Natural killer cell treated with Interleukin-12 subunit alpha and Interleukin-12 subunit beta and Interleukin-15 and Interleukin-18, amount 100 ng/mL, for 72 hours (primary cell): ENCODE measurements at regions not wholly inside any gene's neighbourhood (a gene's known extent, or its start where the extent isn't known, plus 50 kb on each side); places are given as distances from the start of the nearest gene placed in this dataset.
"Not testable (repeated sequence)": the region's sequence is repeated elsewhere in the genome, so short reads cannot be mapped to it uniquely, and the experiment has no call there.

Experiments
- ATAC-seq, 2 donors: fragments of 150-1000 bp; cut with Tn5 transposase in 1 of 2; sonication (Bioruptor Pico), chemical (Tn5 transposase) in 1 of 2; 2 replicates each; pipeline ENCODE4 v1.10.0; 2021
- DNase-seq: peaks from one replicate; pipeline ENCODE4 v3.0.0; 2022; ENCODE audit warnings: low spot score
- H3K27ac Mint-ChIP-seq, 2 donors: 1 replicate in 1 of 2; 2 replicates in 1 of 2; pipeline ENCODE4 v1.8.0; 2022; ENCODE audit warnings: mixed read lengths in 2 of 2, mild to moderate bottlenecking in 1 of 2, moderate library complexity in 1 of 2
- H3K27me3 Mint-ChIP-seq, 2 donors: 1 replicate in 1 of 2; 2 replicates in 1 of 2; pipeline ENCODE4 v1.8.0; 2022; ENCODE audit warnings: mixed read lengths in 2 of 2
- H3K36me3 Mint-ChIP-seq: one replicate; pipeline ENCODE4 v1.8.0; 2022; ENCODE audit warnings: mixed read lengths
- H3K4me1 Mint-ChIP-seq, 2 donors: 1 replicate in 1 of 2; 2 replicates in 1 of 2; pipeline ENCODE4 v1.8.0; 2022; ENCODE audit warnings: low read depth in 2 of 2, mixed read lengths in 2 of 2, mild to moderate bottlenecking in 1 of 2
- H3K4me3 Mint-ChIP-seq: one replicate; pipeline ENCODE4 v1.8.0; 2022; ENCODE audit warnings: mixed read lengths
- H3K9me3 Mint-ChIP-seq: 2 replicates; pipeline ENCODE4 v1.8.0; 2022; ENCODE audit warnings: mixed read lengths

- H3K4me3 Mint-ChIP-seq, result no peak overlapping the region
- DNase-seq, result no peak
- no peaks in the 10 kb centered on the region for H3K4me1 Mint-ChIP-seq
- no peak overlapping the region for H3K27ac Mint-ChIP-seq
- H3K36me3 Mint-ChIP-seq, result no peaks in the 10 kb centered on the region
- no peak for ATAC-seq
- no peaks in the 10 kb centered on the region for H3K9me3 Mint-ChIP-seq
- no peaks in the 10 kb centered on the region for H3K27me3 Mint-ChIP-seq
These were observed 314.1 kb upstream of the PPARGC1A start for GRCh38 chr4:24203926-24204325.

DNA sequence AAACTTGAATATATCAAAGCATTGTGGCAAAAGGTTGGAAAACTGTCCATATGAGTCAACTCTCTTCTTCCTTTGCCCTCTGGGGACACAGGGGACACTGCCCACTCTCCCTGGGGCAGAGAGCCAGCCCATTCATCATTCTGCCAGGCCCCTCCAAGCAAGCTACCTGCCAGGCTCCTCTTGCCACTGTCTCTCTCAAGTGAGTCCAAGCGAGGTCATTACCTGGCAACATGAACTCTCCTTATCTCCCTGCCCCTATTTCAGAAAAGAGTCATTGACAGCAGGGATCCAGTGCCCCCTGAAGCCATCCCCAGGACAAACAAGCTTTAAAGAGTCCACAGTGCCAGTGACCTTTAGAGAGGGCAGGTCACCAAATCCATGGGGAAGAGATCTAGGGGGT is 312.7 kb upstream of the PPARGC1A start:
- Mint-ChIP-seq H3K9me3 (no peaks in the 10 kb centered on the region), H3K27me3 (no peaks in the 10 kb centered on the region), H3K36me3 (no peaks in the 10 kb centered on the region), H3K4me1 (no peaks in the 10 kb centered on the region), H3K27ac (no peak overlapping the region), H3K4me3 (no peak overlapping the region)
- DNase-seq, result no peak
- ATAC-seq, result no peak

- H3K27me3 Mint-ChIP-seq, result peaks cover 0 to 2% of the 10 kb centered on the region in 2 donors
- DNase-seq (no peak), ATAC-seq (no peak)
- H3K36me3 Mint-ChIP-seq, result no peaks in the 10 kb centered on the region
- no peaks in the 10 kb centered on the region for H3K4me1 Mint-ChIP-seq
- H3K4me3 Mint-ChIP-seq, result no peak overlapping the region
- H3K27ac Mint-ChIP-seq, result no peak overlapping the region
- peaks cover 4% of the 10 kb centered on the region for H3K9me3 Mint-ChIP-seq
These were observed 308.1 kb upstream of the PPARGC1A start for GRCh38 chr4:24197955-24198354.

GRCh38 chr4:24196785-24197184 is 306.9 kb upstream of the PPARGC1A start:
- Mint-ChIP-seq H3K4me1 (no peaks in the 10 kb centered on the region), H3K4me3 (no peak overlapping the region), H3K27ac (no peak overlapping the region), H3K27me3 (peaks cover 0 to 2% of the 10 kb centered on the region in 2 donors), H3K36me3 (no peaks in the 10 kb centered on the region), H3K9me3 (peaks cover 4% of the 10 kb centered on the region)
- ATAC-seq (no peak), DNase-seq (no peak)

GRCh38 chr4:24195991-24196736 is 306.3 kb upstream of the PPARGC1A start:
- DNase-seq, result no peak
- H3K9me3 Mint-ChIP-seq, result peaks cover 4% of the 10 kb centered on the region
- H3K36me3 Mint-ChIP-seq, result no peaks in the 10 kb centered on the region
- no peak overlapping the region for H3K4me3 Mint-ChIP-seq
- H3K27me3 Mint-ChIP-seq, result peaks cover 0 to 2% of the 10 kb centered on the region in 2 donors
- ATAC-seq, result no peak
- H3K27ac Mint-ChIP-seq, result no peak overlapping the region
- no peaks in the 10 kb centered on the region for H3K4me1 Mint-ChIP-seq

GRCh38 chr4:24192018-24192641 is 302.3 kb upstream of the PPARGC1A start:
- DNase-seq, result no peak
- no peak for ATAC-seq
- H3K36me3 Mint-ChIP-seq, result no peaks in the 10 kb centered on the region
- H3K27ac Mint-ChIP-seq, result no peak overlapping the region
- H3K9me3 Mint-ChIP-seq, result peaks cover 5% of the 10 kb centered on the region
- H3K4me3 Mint-ChIP-seq, result no peak overlapping the region
- peaks cover 0 to 2% of the 10 kb centered on the region in 2 donors for H3K27me3 Mint-ChIP-seq
- no peaks in the 10 kb centered on the region for H3K4me1 Mint-ChIP-seq

DNA sequence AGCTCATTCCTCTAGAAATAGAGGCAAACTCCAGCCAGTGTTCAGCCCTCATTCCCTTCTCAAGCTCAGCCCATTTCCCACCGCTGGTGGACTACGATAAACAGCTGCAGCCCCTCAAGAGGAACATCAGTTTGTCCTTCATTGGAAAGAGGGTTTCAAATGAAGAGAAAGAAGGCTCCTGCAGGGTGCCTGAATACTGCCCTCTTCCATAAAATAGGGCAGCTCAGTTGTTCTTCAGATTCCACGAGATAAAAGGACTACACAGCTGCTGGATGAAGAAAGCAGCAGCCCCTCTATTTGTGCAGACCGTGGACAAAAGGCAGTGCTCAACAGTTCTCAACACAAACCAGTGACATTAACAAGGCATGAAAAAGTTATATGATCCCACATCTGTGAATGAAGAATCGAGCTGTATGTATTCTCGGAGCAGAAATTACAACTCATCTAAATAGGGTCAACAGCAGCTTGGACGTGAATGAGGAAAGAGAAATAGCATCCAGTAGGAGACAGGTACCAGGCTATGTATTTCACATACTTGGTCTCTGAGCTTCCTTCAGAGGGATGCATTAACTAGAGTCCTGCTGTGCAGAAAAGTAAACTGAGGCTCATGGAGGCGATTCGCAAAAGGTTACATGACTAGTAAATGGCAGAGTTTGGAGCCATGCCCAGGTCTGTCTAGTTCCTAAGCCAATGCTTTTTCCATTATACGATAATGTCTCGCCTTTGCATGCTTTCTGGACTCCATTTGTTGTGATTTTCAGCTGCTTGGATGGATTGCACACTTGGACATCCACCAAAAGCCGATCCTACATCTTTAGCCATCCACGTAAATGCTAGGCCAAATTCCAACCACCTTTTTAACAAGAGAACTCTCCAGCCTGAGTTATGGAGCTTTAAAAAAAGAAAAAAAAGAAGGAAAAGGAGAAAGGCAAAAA is 301.2 kb upstream of the PPARGC1A start:
- Mint-ChIP-seq H3K27ac (no peak overlapping the region), H3K27me3 (peaks cover 0 to 1% of the 10 kb centered on the region in 2 donors), H3K4me1 (no peaks in the 10 kb centered on the region), H3K9me3 (peaks cover 4% of the 10 kb centered on the region), H3K4me3 (no peak overlapping the region), H3K36me3 (no peaks in the 10 kb centered on the region)
- no peak for DNase-seq
- ATAC-seq, result no peak

DNA sequence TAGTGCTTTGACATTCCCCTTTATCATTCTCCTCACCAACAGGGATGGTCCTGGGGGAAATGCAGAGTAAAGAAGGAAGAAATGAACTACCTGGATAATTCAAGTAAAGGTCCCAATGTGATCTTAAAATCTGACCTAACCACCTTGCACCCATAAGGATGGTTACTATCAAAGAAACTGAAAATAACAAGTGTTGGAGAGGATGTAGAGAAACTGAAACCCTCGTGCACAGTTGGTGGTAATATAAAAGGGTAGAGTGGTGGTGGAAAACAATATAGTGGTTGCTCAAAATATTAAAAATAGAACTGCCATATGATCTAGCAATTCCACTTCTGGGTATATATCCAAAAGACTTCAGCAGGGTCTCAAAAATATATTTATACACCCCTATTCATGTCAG is 298.6 kb upstream of the PPARGC1A start:
- no peaks in the 10 kb centered on the region for H3K4me1 Mint-ChIP-seq
- H3K36me3 Mint-ChIP-seq, result no peaks in the 10 kb centered on the region
- H3K4me3 Mint-ChIP-seq, result no peak overlapping the region
- peaks cover 3% of the 10 kb centered on the region for H3K9me3 Mint-ChIP-seq
- H3K27ac Mint-ChIP-seq, result no peak overlapping the region
- ATAC-seq (no peak), DNase-seq (no peak)
- no peaks in the 10 kb centered on the region for H3K27me3 Mint-ChIP-seq

DNA sequence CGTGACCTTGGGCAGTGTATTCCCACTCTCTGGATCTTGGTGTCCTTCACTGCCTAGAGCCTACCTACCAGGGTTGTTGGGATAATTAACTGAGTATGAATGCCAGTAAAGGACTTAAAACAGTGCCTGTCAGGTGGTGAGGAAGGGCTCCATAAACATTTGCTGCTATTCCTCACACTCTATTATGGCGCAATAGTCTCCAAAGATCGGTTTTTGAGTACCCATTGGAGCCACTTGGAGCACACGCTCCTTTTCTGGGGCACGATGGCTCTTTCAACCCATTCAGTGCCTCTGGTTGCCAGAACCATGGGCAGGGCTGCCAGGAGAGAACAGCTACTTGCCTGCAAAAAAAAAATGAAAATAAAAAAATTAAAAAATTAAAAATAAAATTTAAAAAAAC is 296.6 kb upstream of the PPARGC1A start:
- DNase-seq, result no peak
- Mint-ChIP-seq H3K4me1 (no peaks in the 10 kb centered on the region), H3K27me3 (no peaks in the 10 kb centered on the region), H3K36me3 (no peaks in the 10 kb centered on the region), H3K4me3 (no peak overlapping the region), H3K27ac (no peak overlapping the region), H3K9me3 (peaks cover 8% of the 10 kb centered on the region)
- no peak for ATAC-seq

DNA sequence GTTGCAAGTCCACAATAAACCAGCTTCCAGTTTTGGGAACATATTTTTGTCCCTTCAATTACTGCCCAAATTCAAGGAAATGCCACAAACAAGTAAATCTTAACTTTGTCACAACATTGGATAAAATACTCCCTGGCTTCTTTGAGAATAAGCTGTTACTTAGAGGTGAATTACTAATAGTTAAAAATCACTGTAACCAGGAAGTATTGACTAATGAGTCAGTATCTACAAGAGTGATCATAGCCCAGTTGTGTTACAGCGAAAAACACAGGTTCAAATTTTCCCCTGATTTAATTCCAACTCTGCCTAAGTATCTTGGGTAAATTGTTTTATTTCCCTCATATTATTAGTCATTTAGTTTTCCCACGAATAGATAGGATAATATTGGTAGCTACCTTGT is 291.2 kb upstream of the PPARGC1A start:
- H3K4me1 Mint-ChIP-seq, result no peaks in the 10 kb centered on the region
- H3K27me3 Mint-ChIP-seq, result no peaks in the 10 kb centered on the region
- DNase-seq (no peak), ATAC-seq (no peak)
- H3K4me3 Mint-ChIP-seq, result no peak overlapping the region
- H3K27ac Mint-ChIP-seq, result no peak overlapping the region
- peaks cover 9% of the 10 kb centered on the region for H3K9me3 Mint-ChIP-seq
- H3K36me3 Mint-ChIP-seq, result peaks cover 3% of the 10 kb centered on the region

- Mint-ChIP-seq H3K4me3 (no peak overlapping the region), H3K4me1 (no peaks in the 10 kb centered on the region), H3K27ac (no peak overlapping the region), H3K27me3 (no peaks in the 10 kb centered on the region), H3K9me3 (peaks cover 12% of the 10 kb centered on the region), H3K36me3 (peaks cover 4% of the 10 kb centered on the region)
- ATAC-seq, result no peak
- no peak for DNase-seq
These were observed 290.7 kb upstream of the PPARGC1A start for GRCh38 chr4:24180586-24180985.

DNA sequence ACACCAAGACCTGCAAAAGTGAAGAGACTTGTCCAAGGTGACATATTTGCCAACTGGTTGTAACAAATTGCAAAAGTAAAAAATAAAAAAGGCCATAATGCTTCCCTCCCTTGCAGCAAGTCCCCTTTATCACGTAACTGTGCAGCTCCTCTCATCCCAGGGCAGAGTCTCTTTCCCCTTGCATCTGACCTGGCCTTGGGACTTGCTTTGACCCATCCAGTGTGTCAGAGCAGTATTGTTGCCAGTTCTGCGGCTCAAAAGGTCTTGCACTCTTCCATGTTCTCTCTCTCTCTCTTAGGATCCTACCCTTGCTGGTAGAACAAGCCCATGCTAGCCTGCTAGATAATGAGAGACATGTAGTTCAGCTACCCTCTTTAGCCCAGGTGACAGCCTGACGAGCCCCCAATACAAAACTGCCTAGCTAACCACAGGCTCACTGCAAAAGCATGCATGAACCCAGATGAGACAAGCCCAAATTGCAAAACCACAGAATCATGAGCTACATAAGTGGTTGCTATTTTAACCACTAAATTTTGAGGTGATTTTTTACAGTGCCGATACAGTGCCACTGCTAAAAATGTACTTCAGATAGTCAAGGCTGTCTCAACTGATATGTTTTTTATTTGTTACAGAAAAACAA is 289.5 kb upstream of the PPARGC1A start:
- H3K9me3 Mint-ChIP-seq, result peaks cover 12% of the 10 kb centered on the region
- DNase-seq, result no peak
- no peak overlapping the region for H3K4me3 Mint-ChIP-seq

DNA sequence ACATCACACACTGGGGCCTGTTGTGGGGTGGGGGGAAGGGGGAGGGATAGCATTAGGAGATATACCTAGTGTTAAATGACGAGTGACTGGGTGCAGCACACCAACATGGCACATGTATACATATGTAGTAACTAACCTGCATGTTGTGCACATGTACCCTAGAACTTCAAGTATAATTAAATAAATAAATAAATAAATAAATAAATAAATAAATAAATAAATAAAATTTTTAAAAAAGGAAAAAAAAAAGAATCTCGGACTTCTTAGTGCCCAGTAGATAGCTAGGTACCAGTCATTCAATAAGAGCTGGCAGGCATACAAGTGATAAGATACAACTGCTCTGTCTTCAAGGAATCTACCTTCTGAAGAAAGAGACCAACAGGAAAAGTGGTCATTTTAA is 287.6 kb upstream of the PPARGC1A start:
- peaks cover 16% of the 10 kb centered on the region for H3K9me3 Mint-ChIP-seq
- H3K27ac Mint-ChIP-seq, H3K36me3 Mint-ChIP-seq, H3K4me1 Mint-ChIP-seq, H3K27me3 Mint-ChIP-seq, DNase-seq, ATAC-seq, H3K4me3 Mint-ChIP-seq: not testable (repeated sequence)

More for the DNA sequence above, 289.5 kb upstream of the PPARGC1A start:
- Mint-ChIP-seq H3K36me3 (peaks cover 4% of the 10 kb centered on the region), H3K27me3 (no peaks in the 10 kb centered on the region), H3K4me1 (no peaks in the 10 kb centered on the region), H3K27ac (no peak overlapping the region)
- ATAC-seq, result no peak
